ENCODE measurements at regions not wholly inside any gene's neighbourhood (a gene's known extent, or its start where the extent isn't known, plus 50 kb on each side); places are given as distances from the start of the nearest gene placed in this dataset.
"Not testable (repeated sequence)": the region's sequence is repeated elsewhere in the genome, so short reads cannot be mapped to it uniquely, and the experiment has no call there.

GRCh38 chr7:65140543-65141404 lies 134.3 kb upstream of the ERV3-1 start:
- not testable (repeated sequence) for TF ChIP-seq CTCF (IDR thresholded peaks at IDR 0.05; ENCODE audit: low read length); EZH2 (optimal IDR thresholded peaks at IDR 0.05; ENCODE audit: low read depth, low read length); EZH2phosphoT487 (IDR thresholded peaks at IDR 0.05; ENCODE audit: low read length)

Data from MM.1S (cell line).